Keratinocyte (primary cell): ENCODE measurements at regions not wholly inside any gene's neighbourhood (a gene's known extent, or its start where the extent isn't known, plus 50 kb on each side); places are given as distances from the start of the nearest gene placed in this dataset.

Source experiments
- DNase-seq: peaks from one replicate; pipeline ENCODE4 v3.0.0-alpha.2; 2011; ENCODE audit warnings: low read depth, missing footprints, low spot score
- FAIRE-seq: peaks from 2 replicates; lab custom pipeline; 2011; peaks lifted over from hg19 to GRCh38; lab: Jason Lieb, UNC
- H2AFZ ChIP-seq: 2 replicates; pipeline ENCODE4 v1.6.0; 2012; ENCODE audit warnings: low read length, control low read depth, inconsistent platforms; ENCODE audit not compliant: control insufficient read depth
- H3K27ac ChIP-seq: 2 replicates; pipeline ENCODE4 v1.5.1; 2011; ENCODE audit warnings: low read length; ENCODE audit not compliant: control insufficient read depth, insufficient read depth
- H3K27me3 ChIP-seq: 3 replicates; pipeline ENCODE4 v1.6.0; 2011; ENCODE audit warnings: low read length; ENCODE audit not compliant: control insufficient read depth, insufficient read depth; ENCODE audit errors: extremely low read depth
- H3K36me3 ChIP-seq, 2 experiments: 2 replicates in 1 of 2; 3 replicates in 1 of 2; pipeline ENCODE4 v1.5.1; 2011; ENCODE audit warnings: low read length in 2 of 2, mild to moderate bottlenecking in 1 of 2; ENCODE audit not compliant: control insufficient read depth in 2 of 2, insufficient read depth in 2 of 2; ENCODE audit errors: extremely low read depth in 1 of 2
- H3K4me1 ChIP-seq: 3 replicates; pipeline ENCODE4 v1.5.1; 2011; ENCODE audit warnings: low read length; ENCODE audit not compliant: control insufficient read depth, insufficient read depth; ENCODE audit errors: extremely low read depth
- H3K4me2 ChIP-seq: 3 replicates; pipeline ENCODE4 v1.6.0; 2011; ENCODE audit warnings: low read depth, low read length; ENCODE audit not compliant: control insufficient read depth, insufficient read depth; ENCODE audit errors: extremely low read depth
- H3K4me3 ChIP-seq, 3 experiments: fragments of 200-600 bp in 1 of 3; sonication (generic) in 1 of 3; 2 replicates in 2 of 3; 3 replicates in 1 of 3; pipeline ENCODE4 v1.5.1; 2011 to 2016; ENCODE audit warnings: low read length in 3 of 3, mild to moderate bottlenecking in 3 of 3, control low read depth in 2 of 3, inconsistent platforms in 1 of 3, low read depth in 1 of 3, mixed read lengths in 1 of 3, mixed run types in 1 of 3, moderate library complexity in 1 of 3; ENCODE audit not compliant: control insufficient read depth in 2 of 3, insufficient read depth in 2 of 3; ENCODE audit errors: extremely low read depth in 1 of 3
- H3K79me2 ChIP-seq: 2 replicates; pipeline ENCODE4 v1.6.0; 2012; ENCODE audit warnings: low read length; ENCODE audit not compliant: control insufficient read depth, insufficient read depth
- H3K9ac ChIP-seq: 3 replicates; pipeline ENCODE4 v1.6.0; 2011; ENCODE audit warnings: low read length; ENCODE audit not compliant: control insufficient read depth, insufficient read depth; ENCODE audit errors: extremely low read depth
- H3K9me1 ChIP-seq: 3 replicates; pipeline ENCODE4 v1.6.0; 2011; ENCODE audit warnings: low read length; ENCODE audit not compliant: control insufficient read depth, insufficient read depth; ENCODE audit errors: extremely low read depth
- H3K9me3 ChIP-seq: 2 replicates; pipeline ENCODE4 v1.5.1; 2012; ENCODE audit warnings: low read depth, low read length; ENCODE audit not compliant: control insufficient read depth
- H4K20me1 ChIP-seq: 3 replicates; pipeline ENCODE4 v1.6.0; 2011; ENCODE audit warnings: low read length; ENCODE audit not compliant: control insufficient read depth, insufficient read depth; ENCODE audit errors: extremely low read depth
- CTCF ChIP-seq, 3 experiments: IDR thresholded peaks in 1 of 3; conservative IDR thresholded peaks in 1 of 3; optimal IDR thresholded peaks in 1 of 3; 2 replicates in 2 of 3; 3 replicates in 1 of 3; pipeline versions ENCODE3 to v1.5.1; 2011; ENCODE audit warnings: low read length in 3 of 3, mild to moderate bottlenecking in 3 of 3, moderate library complexity in 2 of 3, control low read depth in 1 of 3, inconsistent platforms in 1 of 3; ENCODE audit not compliant: insufficient read depth in 2 of 3; ENCODE audit errors: extremely low read depth in 1 of 3
- EZH2 ChIP-seq: IDR thresholded peaks from one replicate; pipeline ENCODE4 v1.6.1; 2012; ENCODE audit warnings: inconsistent platforms, mild to moderate bottlenecking, low read length, moderate library complexity
- dilution Hi-C: fragments of 300-500 bp; cut with MboI; formaldehyde crosslinking; loops from one replicate; pipeline ENCODE4 v1.7.0; 2020; ENCODE audit warnings: low sequenced_read_pairs; ENCODE audit not compliant: extremely low pct_ligation_motif_present

GRCh38 chr20:55194947-55195346, 719.6 kb downstream of the DOK5 start:
- DNase-seq (no peak), FAIRE-seq (no peak)
- no peaks in the 10 kb centered on the region for H3K9me3 ChIP-seq
- TF ChIP-seq CTCF (optimal IDR thresholded peaks at IDR 0.05 in 1 of 3, IDR thresholded peaks at IDR 0.05 in 1 of 3, conservative IDR thresholded peaks at IDR 0.05 in 1 of 3; ENCODE audit: extremely low read depth in 1 of 3, insufficient read depth in 2 of 3, low read length in 3 of 3) (no peak), EZH2 (no peak)
- H3K27me3 ChIP-seq, result no peaks in the 10 kb centered on the region
- H4K20me1 ChIP-seq, result no peaks in the 10 kb centered on the region
- no peaks in the 10 kb centered on the region for H3K36me3 ChIP-seq
- dilution Hi-C loops, result no loop called here
- no peaks in the 10 kb centered on the region for H3K79me2 ChIP-seq
- no peaks in the 10 kb centered on the region for H3K9me1 ChIP-seq
- no peak overlapping the region for H3K9ac ChIP-seq
- no peak overlapping the region for H3K4me2 ChIP-seq
- H3K4me3 ChIP-seq, result no peak overlapping the region
- no peak overlapping the region for H2AFZ ChIP-seq
- H3K27ac ChIP-seq, result no peak overlapping the region
- peaks cover 11% of the 10 kb centered on the region for H3K4me1 ChIP-seq

GRCh38 chr20:55186228-55186627, 710.8 kb downstream of the DOK5 start:
- dilution Hi-C loops, result no loop called here

More at GRCh38 chr20:55186228-55186627, 710.8 kb downstream of the DOK5 start:
- Histone ChIP-seq H3K27me3 (no peaks in the 10 kb centered on the region), H2AFZ (no peak overlapping the region), H3K4me2 (no peak overlapping the region), H3K9me3 (no peaks in the 10 kb centered on the region), H3K9ac (no peak overlapping the region), H3K36me3 (no peaks in the 10 kb centered on the region), H3K27ac (no peak overlapping the region), H3K9me1 (no peaks in the 10 kb centered on the region), H4K20me1 (no peaks in the 10 kb centered on the region), H3K4me1 (no peaks in the 10 kb centered on the region), H3K4me3 (no peak overlapping the region), H3K79me2 (no peaks in the 10 kb centered on the region)
- DNase-seq, result no peak
- no peak for FAIRE-seq
- TF ChIP-seq EZH2, result no peak
- TF ChIP-seq CTCF (optimal IDR thresholded peaks at IDR 0.05 in 1 of 3, IDR thresholded peaks at IDR 0.05 in 1 of 3, conservative IDR thresholded peaks at IDR 0.05 in 1 of 3; ENCODE audit: extremely low read depth in 1 of 3, insufficient read depth in 2 of 3, low read length in 3 of 3), result no peak
